GM10266 (cell line): ENCODE measurements at regions not wholly inside any gene's neighbourhood (a gene's known extent, or its start where the extent isn't known, plus 50 kb on each side); places are given as distances from the start of the nearest gene placed in this dataset.
"Not testable (repeated sequence)": the region's sequence is repeated elsewhere in the genome, so short reads cannot be mapped to it uniquely, and the experiment has no call there.

ENCODE experiments used
- DNase-seq: peaks from one replicate; pipeline ENCODE4 v3.0.0; 2012; ENCODE audit errors: extremely low spot score
- TF ChIP-seq, protein P1 (sequence below): IDR thresholded peaks from 2 replicates; pipeline ENCODE4 v1.5.1; 2012; ENCODE audit warnings: mild to moderate bottlenecking, low read depth; ENCODE audit not compliant: control insufficient read depth, insufficient read depth; ENCODE audit errors: missing control alignments

DNA sequence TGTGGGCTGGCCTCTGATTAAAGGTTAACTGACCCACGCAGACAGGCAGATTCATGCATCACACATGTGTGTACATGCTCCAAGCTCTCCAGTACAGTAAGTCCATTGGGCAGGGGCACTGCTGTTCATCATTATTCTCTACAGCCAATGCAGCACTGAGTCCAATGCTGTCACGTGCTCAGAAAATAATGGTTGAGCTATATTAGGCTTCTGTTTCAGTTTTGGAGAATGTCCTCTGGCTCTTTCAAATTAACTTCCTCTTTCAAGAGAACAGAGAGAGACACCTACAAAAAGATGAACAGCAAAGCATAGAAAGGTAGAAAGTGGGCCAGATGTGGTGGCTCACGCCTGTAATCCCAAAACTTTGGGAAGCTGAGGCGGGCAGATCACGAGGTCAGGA lies 202.6 kb downstream of the MEX3B start:
- no peak for DNase-seq
- TF ChIP-seq, protein P1, sequence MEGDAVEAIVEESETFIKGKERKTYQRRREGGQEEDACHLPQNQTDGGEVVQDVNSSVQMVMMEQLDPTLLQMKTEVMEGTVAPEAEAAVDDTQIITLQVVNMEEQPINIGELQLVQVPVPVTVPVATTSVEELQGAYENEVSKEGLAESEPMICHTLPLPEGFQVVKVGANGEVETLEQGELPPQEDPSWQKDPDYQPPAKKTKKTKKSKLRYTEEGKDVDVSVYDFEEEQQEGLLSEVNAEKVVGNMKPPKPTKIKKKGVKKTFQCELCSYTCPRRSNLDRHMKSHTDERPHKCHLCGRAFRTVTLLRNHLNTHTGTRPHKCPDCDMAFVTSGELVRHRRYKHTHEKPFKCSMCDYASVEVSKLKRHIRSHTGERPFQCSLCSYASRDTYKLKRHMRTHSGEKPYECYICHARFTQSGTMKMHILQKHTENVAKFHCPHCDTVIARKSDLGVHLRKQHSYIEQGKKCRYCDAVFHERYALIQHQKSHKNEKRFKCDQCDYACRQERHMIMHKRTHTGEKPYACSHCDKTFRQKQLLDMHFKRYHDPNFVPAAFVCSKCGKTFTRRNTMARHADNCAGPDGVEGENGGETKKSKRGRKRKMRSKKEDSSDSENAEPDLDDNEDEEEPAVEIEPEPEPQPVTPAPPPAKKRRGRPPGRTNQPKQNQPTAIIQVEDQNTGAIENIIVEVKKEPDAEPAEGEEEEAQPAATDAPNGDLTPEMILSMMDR = no peak

DNA sequence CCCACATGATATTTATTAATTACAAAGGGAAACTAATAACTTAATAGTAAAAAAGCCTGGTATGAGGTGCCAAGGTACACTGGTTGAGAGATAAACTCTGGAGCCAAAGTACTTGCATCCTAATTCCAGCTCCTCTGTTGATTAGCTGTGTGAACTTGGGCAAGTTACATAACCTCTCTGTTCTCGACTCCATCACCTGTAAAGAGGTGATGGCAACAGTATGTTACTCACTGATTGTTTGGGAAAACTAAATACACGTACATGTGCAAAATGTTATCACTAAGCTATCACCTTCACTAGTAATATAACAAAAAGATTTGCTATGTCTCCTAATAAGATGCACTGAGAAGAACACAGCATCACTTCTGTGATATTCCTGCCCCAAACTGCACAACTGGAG lies 206.4 kb downstream of the MEX3B start:
- DNase-seq = no peak
- TF ChIP-seq, protein P1 = no peak

DNA sequence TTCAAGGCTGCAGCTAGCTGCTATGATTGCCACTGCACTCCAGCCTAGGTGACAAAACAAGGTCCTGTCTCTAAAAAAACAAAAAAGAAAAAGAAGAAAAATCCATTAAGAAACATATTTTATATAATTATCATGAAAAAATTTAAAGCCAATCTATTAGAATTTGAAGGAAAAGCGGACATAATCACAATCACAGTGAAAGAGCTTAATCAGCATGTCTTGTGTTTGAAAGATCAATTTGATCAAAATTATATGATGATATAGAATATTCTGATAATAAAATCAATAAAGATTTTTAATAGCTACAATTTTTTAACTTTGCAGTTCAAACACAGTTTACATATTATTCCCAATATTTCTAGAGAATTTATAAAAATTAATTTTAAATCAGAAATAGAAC lies 210.1 kb downstream of the MEX3B start:
- TF ChIP-seq, protein P1 = no peak
- no peak for DNase-seq

DNA sequence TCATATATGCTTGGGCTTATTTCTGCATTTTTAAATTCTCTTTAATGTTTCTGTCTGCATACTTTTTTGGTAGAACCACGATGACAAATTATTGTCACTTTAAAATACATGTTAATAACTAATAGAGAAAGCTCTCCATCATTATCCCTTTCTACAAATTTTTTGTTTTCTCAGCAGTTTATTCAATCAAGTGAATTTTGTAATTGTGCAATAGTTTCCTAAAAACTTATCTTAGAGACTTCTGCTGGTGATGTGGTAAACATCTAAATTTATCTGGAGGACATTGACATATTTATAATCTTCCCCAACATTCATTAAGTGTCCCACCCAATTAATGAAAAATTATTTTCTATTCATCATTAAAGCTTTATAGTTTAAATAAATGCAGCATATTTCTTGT lies 215.3 kb downstream of the MEX3B start:
- no peak for DNase-seq
- TF ChIP-seq, protein P1 = no peak

DNA sequence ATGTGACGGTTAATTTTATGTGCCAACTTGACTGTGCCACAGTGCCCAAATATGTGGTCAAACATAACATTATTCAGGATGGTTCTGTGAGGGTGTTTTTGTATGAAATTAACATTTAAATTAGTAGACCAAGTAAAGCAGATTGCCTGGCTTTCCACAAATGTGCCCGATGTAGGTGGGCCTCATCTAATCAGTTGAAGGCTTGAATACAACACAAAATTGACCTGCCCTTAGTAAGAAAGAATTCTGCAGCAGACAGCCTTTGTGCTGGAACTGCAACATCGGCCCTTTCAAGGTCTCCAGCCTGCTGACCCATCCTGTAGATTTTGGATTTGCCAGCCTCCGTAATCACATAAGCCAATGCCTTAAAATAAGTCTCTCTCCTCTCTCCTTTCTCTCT lies 215.9 kb downstream of the MEX3B start:
- TF ChIP-seq, protein P1 = no peak
- no peak for DNase-seq

DNA sequence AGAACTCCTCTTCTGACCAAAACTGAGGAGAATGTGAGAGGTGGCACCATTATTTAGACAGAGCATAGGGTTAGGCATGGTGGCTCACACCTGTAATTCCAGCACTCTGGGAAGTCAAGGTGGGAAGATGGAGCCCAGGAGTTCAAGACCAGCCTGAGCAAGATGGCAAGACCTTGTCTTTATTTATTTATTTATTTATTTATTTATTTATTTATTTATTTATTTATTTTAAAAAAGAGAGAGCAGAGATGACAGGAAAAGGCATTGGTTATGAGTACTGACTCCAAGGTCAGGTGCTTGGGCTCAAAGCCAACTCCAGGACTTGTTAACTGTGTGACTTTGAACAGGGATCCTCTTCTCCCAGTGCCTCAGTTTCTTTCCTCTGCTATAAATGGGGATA lies 217.7 kb downstream of the MEX3B start:
- TF ChIP-seq, protein P1 = no peak
- no peak for DNase-seq

DNA sequence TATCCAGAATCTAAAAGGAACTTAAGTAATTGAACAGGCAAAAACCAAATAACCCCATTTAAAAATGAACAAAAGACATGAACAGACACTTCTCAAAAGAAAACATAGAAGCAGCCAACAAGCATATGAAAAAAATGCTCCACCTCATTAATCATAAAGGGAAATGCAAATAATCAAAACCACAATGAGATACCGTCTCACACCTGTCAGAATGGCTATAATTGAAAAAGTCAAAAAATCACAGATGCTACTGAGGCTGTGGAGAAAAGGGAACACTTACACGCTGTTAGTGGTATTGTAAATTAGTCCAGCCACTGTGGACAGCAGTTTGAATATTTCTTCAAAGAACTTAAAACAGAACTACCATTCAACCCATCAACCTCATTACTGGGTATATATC lies 220.7 kb downstream of the MEX3B start:
- DNase-seq = no peak
- TF ChIP-seq, protein P1 = no peak

DNA sequence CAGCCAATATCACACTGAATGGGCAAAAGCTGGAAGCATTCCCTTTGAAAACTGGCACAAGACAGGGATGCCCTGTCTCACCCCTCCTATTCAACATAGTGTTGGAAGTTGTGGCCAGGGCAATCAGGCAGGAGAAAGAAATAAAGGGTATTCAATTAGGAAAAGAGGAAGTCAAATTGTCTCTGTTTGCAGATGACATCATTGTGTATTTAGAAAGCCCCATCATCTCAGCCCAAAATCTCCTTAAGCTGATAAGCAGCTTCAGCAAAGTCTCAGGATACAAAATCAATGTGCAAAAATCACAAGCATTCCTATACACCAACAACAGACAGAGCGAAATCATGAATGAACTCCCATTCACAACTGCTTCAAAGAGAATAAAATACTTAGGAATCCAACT lies 223.2 kb downstream of the MEX3B start:
- not testable (repeated sequence) for DNase-seq
